Testis (tissue), 2 donors: ENCODE measurements at regions not wholly inside any gene's neighbourhood (a gene's known extent, or its start where the extent isn't known, plus 50 kb on each side); places are given as distances from the start of the nearest gene placed in this dataset.

Experiments
- CTCF ChIP-seq, 3 experiments: fragments of 450-650 bp in 2 of 3; fragments of 200-600 bp in 1 of 3; sonication (generic) in 1 of 3; IDR thresholded peaks; one replicate each; pipeline ENCODE4 v1.5.1; 2016 to 2019; ENCODE audit warnings: antibody characterized with exemption in 3 of 3, mild to moderate bottlenecking in 2 of 3, moderate library complexity in 1 of 3
- POLR2A ChIP-seq: fragments of 450-650 bp; IDR thresholded peaks from one replicate; pipeline ENCODE4 v1.6.1; 2017; ENCODE audit warnings: antibody characterized with exemption, mild to moderate bottlenecking, moderate library complexity

GRCh38 chr12:92597118-92597517 lies 105.7 kb upstream of the PLEKHG7 start:
- TF ChIP-seq CTCF (IDR thresholded peaks at IDR 0.05) (no peak), POLR2A (no peak)
